ENCODE measurements at regions not wholly inside any gene's neighbourhood (a gene's known extent, or its start where the extent isn't known, plus 50 kb on each side); places are given as distances from the start of the nearest gene placed in this dataset.

GRCh38 chr2:8267048-8267447 lies 414.8 kb upstream of the ID2 start:
- peaks cover 2% of the 10 kb centered on the region for H3K27me3 Mint-ChIP-seq (ENCODE audit: insufficient read depth, unreplicated experiment)
- DNase-seq: no peak
- BruUV-seq (replicated peaks): no TSS peak

GRCh38 chr2:8267721-8268120 lies 414.1 kb upstream of the ID2 start:
- no peaks in the 10 kb centered on the region for H3K4me1 ChIP-seq
- H3K9me3 ChIP-seq: no peaks in the 10 kb centered on the region
- POLR2A ChIA-PET: interaction anchor here (0.6 kb wide), 1 partner anchor 81 kb away, joined by 4 read pairs; no protein-coding TSS in a partner anchor
- no peak overlapping the region for H3K27ac Mint-ChIP-seq (ENCODE audit: unreplicated experiment)
- CTCF ChIA-PET: no interaction called here
- H3K27me3 Mint-ChIP-seq (ENCODE audit: insufficient read depth, unreplicated experiment): peaks cover 2% of the 10 kb centered on the region
- no peak overlapping the region for H3K4me3 Mint-ChIP-seq (ENCODE audit: unreplicated experiment)
- no peaks in the 10 kb centered on the region for H3K36me3 Mint-ChIP-seq (ENCODE audit: insufficient read depth, unreplicated experiment)
- intact Hi-C loops (cut with micrococcal nuclease; ENCODE audit: unreplicated experiment): no loop called here
- no peaks in the 10 kb centered on the region for H3K9me3 Mint-ChIP-seq (ENCODE audit: unreplicated experiment)
- H3K4me1 Mint-ChIP-seq (ENCODE audit: low read depth, unreplicated experiment): no peaks in the 10 kb centered on the region
- TF ChIP-seq CTCF (IDR thresholded peaks at IDR 0.05; ENCODE audit: insufficient read depth in 1 of 2, low read depth in 1 of 2, low read length in 1 of 2, severe bottlenecking in 1 of 2, unreplicated experiment in 1 of 2): no peak
- no TSS peak for BruUV-seq (replicated peaks)
- DNase-seq: no peak
- no peaks in the 10 kb centered on the region for H3K36me3 ChIP-seq (ENCODE audit: control insufficient read depth, insufficient read depth, low read length)
- H3K27me3 ChIP-seq (replicated peaks; ENCODE audit: control insufficient read depth, insufficient read depth, low read length): no peaks in the 10 kb centered on the region
- H3K4me3 ChIP-seq (ENCODE audit: low read depth, low read length): no peak overlapping the region

More at GRCh38 chr2:8267048-8267447, 414.8 kb upstream of the ID2 start:
- ChIA-PET POLR2A (interaction anchor here (0.6 kb wide), 1 partner anchor 81 kb away, joined by 4 read pairs; no protein-coding TSS in a partner anchor), CTCF (no interaction called here)
- no peak overlapping the region for H3K4me3 ChIP-seq (ENCODE audit: low read depth, low read length)
- no peaks in the 10 kb centered on the region for H3K4me1 ChIP-seq
- H3K27me3 ChIP-seq (replicated peaks; ENCODE audit: control insufficient read depth, insufficient read depth, low read length): no peaks in the 10 kb centered on the region
- H3K9me3 ChIP-seq: no peaks in the 10 kb centered on the region
- no peaks in the 10 kb centered on the region for H3K36me3 ChIP-seq (ENCODE audit: control insufficient read depth, insufficient read depth, low read length)
- H3K36me3 Mint-ChIP-seq (ENCODE audit: insufficient read depth, unreplicated experiment): no peaks in the 10 kb centered on the region
- H3K4me1 Mint-ChIP-seq (ENCODE audit: low read depth, unreplicated experiment): no peaks in the 10 kb centered on the region
- intact Hi-C loops (cut with micrococcal nuclease; ENCODE audit: unreplicated experiment): no loop called here
- TF ChIP-seq CTCF (IDR thresholded peaks at IDR 0.05; ENCODE audit: insufficient read depth in 1 of 2, low read depth in 1 of 2, low read length in 1 of 2, severe bottlenecking in 1 of 2, unreplicated experiment in 1 of 2): no peak
- H3K4me3 Mint-ChIP-seq (ENCODE audit: unreplicated experiment): no peak overlapping the region
- H3K27ac Mint-ChIP-seq (ENCODE audit: unreplicated experiment): no peak overlapping the region
- no peaks in the 10 kb centered on the region for H3K9me3 Mint-ChIP-seq (ENCODE audit: unreplicated experiment)

GRCh38 chr2:8268172-8268783 lies 413.6 kb upstream of the ID2 start:
- Mint-ChIP-seq H3K27ac (ENCODE audit: unreplicated experiment) (no peak overlapping the region), H3K4me3 (ENCODE audit: unreplicated experiment) (no peak overlapping the region)

More at GRCh38 chr2:8268172-8268783, 413.6 kb upstream of the ID2 start:
- Mint-ChIP-seq H3K36me3 (ENCODE audit: insufficient read depth, unreplicated experiment) (no peaks in the 10 kb centered on the region), H3K27me3 (ENCODE audit: insufficient read depth, unreplicated experiment) (peaks cover 2% of the 10 kb centered on the region), H3K4me1 (ENCODE audit: low read depth, unreplicated experiment) (no peaks in the 10 kb centered on the region), H3K9me3 (ENCODE audit: unreplicated experiment) (no peaks in the 10 kb centered on the region)
- ChIA-PET CTCF (no interaction called here), POLR2A (no interaction called here)
- Histone ChIP-seq H3K9me3 (no peaks in the 10 kb centered on the region), H3K36me3 (ENCODE audit: control insufficient read depth, insufficient read depth, low read length) (no peaks in the 10 kb centered on the region), H3K27me3 (replicated peaks; ENCODE audit: control insufficient read depth, insufficient read depth, low read length) (no peaks in the 10 kb centered on the region), H3K4me1 (no peaks in the 10 kb centered on the region), H3K4me3 (ENCODE audit: low read depth, low read length) (no peak overlapping the region)
- intact Hi-C loops (cut with micrococcal nuclease; ENCODE audit: unreplicated experiment): no loop called here
- no peak for TF ChIP-seq CTCF (IDR thresholded peaks at IDR 0.05; ENCODE audit: insufficient read depth in 1 of 2, low read depth in 1 of 2, low read length in 1 of 2, severe bottlenecking in 1 of 2, unreplicated experiment in 1 of 2)
- DNase-seq: no peak
- BruUV-seq (replicated peaks): no TSS peak

Data from Caco-2 (cell line).